Cardiac septum (tissue), 1 donor: ENCODE measurements at regions not wholly inside any gene's neighbourhood (a gene's known extent, or its start where the extent isn't known, plus 50 kb on each side); places are given as distances from the start of the nearest gene placed in this dataset.

Experiments used
- DNase-seq: peaks from one replicate; pipeline ENCODE4 v3.0.0-alpha.2; 2020; ENCODE audit warnings: low spot score
- intact Hi-C: fragments of 100-400 bp; cut with DNase I; formaldehyde crosslinking; loops from one replicate; pipeline ENCODE4 v1.14.0; 2022
- donor health status: DM: no; HTN: no; CAD: no.

DNA sequence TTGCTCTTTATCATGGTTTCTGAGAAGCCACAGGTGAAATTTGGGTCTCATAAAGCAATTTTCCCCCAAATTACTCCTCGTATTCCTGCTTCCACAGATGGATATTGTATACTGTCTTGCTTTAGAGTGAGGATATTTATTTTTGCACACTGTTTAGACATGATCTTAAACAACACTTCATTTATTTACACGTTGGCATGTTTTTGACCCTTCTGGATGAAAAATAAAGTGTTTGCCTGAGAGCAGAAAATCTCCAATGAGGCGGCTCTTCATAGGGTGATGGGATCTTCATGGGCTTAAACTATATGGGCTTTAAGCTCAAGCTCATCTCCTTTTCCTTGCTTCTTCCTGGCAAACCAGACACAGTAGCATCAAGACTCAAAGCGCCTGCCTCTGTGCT lies 148.4 kb downstream of the MACROH2A1 start:
- intact Hi-C loops: no loop called here
- no peak for DNase-seq

GRCh38 chr5:135249658-135250057 lies 149.4 kb downstream of the MACROH2A1 start:
- intact Hi-C loops: no loop called here
- DNase-seq: no peak

- intact Hi-C loops: no loop called here
Measured at GRCh38 chr5:135248801-135249231, 150.2 kb downstream of the MACROH2A1 start.

DNA sequence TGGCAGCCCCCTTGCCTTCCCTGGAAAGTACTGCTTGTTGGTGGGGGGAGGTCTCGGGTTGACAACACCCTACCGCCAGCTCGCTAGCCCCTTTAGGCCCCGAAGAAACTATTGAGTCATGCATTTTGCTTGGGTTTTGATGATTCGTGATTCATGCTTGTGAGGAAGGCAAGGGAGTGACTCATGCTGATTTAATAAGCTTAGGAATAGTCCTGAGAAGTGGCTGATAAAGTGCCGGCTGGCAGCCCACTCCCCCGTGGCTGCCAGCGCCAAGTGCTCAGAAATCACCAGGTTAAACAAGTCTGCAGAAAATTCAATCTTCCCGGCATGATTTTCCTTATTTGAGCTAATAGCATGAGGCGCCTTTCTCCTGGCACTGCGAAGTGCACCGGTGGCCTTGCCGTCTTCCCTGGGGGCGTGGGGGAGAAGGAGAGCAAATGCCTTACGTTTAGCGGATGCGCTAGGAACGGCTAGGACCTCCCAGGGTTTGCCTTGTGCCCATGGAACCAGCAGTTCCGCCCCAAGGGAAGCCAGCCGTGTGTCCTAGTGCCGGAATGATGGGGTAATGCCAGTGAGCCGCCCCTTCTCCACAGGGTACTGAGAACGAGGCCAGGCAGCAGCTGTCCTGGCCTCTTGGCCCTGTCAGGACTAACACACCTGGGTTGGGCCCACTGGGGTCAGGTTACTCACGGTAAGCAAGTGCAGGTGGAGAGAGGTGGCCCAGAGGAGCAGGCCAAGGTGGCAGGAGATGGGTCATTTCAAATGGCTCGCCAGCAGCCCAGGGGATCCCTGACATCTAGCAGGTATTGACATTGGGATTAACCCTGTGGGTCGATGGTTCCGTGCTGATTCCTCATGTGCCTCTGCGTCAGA lies 151.9 kb downstream of the MACROH2A1 start:
- intact Hi-C loops: no loop called here
- DNase-seq: no peak

More at GRCh38 chr5:135248801-135249231, 150.2 kb downstream of the MACROH2A1 start:
- DNase-seq: no peak

DNA sequence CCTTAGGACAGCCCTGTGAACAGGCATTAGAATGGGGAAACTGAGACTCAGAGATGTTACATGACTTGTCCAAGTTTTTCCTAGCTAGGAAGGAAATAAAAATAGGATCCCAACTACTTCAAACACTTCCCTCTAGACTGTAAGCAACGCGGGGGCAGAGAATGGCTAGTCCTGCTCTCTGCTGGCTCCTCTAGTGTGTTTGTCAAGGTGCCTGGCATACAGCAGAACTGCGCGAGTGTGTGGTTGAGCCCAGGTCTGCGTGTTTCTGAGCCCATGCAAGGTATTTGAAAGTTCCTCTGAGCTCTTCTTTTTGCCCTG lies 152.5 kb downstream of the MACROH2A1 start:
- intact Hi-C loops: no loop called here
- DNase-seq: no peak

DNA sequence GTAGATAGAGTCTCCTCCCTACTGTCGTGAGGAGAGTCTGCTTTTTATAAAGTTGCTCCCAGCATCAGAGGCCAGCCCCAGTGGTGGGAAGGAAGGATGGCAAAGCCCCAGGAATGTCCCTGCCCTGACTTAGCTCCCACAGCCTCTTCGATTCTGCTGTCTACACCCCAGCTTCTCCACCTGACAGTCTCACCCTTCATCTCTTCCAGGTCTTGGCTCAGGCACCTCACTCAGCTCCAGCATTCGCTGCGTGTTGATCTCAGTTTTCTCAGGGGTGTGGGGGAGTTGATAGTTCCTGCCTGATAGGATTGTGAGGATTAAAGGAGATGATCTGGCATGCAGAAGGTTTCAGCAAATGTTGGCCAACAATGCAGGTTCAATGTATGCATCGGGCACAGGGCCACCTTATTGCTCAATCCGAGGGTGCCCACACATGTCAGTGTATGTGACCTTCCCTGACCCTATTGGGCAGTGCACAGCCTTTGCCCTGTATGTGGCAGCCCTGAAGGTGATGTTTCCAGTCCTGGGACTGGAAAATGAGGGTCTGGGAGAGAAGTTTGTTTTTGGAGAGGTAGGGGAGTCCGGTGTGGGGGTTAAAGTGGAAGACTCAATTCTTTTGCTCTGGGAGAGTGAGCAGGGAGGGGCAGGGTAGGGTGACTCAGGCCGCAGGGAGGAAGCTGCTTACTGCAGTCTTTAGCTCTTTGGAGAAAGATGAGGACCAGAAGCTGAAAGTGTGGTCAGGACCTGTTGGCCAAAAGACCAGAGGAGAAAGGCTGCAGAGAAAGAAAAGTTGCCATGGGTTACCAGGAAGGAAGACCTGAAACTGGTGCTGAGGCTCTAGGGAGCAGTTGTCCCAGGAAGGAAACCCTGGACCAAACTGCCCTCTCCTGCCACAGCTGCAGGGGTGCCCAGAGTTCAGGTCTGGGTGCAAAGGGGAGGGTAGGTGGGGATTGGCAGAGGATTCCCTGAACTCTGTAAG lies 153.2 kb downstream of the MACROH2A1 start:
- intact Hi-C loops: no loop called here
- no peak for DNase-seq

GRCh38 chr5:135244620-135245021 lies 154.4 kb downstream of the MACROH2A1 start:
- intact Hi-C loops: no loop called here

GRCh38 chr5:135243556-135244285 lies 155.3 kb downstream of the MACROH2A1 start:
- intact Hi-C loops: no loop called here
- no peak for DNase-seq

More at GRCh38 chr5:135244620-135245021, 154.4 kb downstream of the MACROH2A1 start:
- no peak for DNase-seq

GRCh38 chr5:135242866-135243555 lies 156.0 kb downstream of the MACROH2A1 start:
- intact Hi-C loops: no loop called here

DNA sequence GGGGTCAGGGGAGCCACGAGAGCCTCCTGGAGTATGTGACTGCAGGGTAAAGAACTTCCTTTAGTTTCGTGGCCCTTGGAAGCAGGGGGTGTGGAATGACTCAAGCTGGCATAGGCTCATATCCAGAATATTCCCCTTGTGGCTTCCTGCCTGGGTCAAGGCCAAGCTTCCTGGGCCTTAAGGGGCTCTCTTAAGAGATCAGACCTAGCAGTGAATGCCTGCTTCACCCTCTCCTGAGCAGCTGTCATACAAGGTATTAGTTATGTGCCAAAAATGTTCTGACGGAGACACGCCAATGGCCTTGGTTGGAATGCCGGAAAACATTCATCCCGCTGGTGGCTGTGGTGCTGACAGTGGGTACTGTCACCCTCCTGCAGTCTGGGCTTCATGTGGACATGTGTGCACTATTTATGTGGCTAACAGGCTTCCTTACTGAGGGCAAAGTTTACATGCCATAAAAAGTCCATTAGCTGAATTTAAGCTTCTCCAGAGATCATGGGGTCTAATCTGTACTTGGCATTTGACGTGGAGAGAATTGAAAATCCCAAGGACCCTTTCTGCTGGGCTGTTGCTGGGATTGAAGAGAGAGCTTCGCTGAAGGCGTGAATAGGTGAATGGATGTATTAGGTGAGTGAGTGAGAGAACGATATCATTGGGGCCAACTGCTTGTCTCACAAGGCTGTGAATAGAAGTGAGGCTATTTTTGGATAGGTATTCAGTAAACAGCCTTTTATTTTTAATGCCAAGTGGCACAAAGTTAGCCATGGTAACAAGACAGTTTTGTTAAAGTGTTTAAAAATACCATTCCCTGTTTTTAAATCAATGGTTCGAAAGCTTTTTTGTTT lies 156.8 kb downstream of the MACROH2A1 start:
- intact Hi-C loops: no loop called here
- DNase-seq: no peak

More at GRCh38 chr5:135242866-135243555, 156.0 kb downstream of the MACROH2A1 start:
- DNase-seq: no peak

- intact Hi-C loops: no loop called here
Measured at GRCh38 chr5:135241536-135241935, 157.5 kb downstream of the MACROH2A1 start.

GRCh38 chr5:135240781-135241360 lies 158.2 kb downstream of the MACROH2A1 start:
- no peak for DNase-seq
- intact Hi-C loops: no loop called here

More at GRCh38 chr5:135241536-135241935, 157.5 kb downstream of the MACROH2A1 start:
- DNase-seq: no peak

GRCh38 chr5:135240283-135240633 lies 158.8 kb downstream of the MACROH2A1 start:
- DNase-seq: no peak
- intact Hi-C loops: no loop called here

DNA sequence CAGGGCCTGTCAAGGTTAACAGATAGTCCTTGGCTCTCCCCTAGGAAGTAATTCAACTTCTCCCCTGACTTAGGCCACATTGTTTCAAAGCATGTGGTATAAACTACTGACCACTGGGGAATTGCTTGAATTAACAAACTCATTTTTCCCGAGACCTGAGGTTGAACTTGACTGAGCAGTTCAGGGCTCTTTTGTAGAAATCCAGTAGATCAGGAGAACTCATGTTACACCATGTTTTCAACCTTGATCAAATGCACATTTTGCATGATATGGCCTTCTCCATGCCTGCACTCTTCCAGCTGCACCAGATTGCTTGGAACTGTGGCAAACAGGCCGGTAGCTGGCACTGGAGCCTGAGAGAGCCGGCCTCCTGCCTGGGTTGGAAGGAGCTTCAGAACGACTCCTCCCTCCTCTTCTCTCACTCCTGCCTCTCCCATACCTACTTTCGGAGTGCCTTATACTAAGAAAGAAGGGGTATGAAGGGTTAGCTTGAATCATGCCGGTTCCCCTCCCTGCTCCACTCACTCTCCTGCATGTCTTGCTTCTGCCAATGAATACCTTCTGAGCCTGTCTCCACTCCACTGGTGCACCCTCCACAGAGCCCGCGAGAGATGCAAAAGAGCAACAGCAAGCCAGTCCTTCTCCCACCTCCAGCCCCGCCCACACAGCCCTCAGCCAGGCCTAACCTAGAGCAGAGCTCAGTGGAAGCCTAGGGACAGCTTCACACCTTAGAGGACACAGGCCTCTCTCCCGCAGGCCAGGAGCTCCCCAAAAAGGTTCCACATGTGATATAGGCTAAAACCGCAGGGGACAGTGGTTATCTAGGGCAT lies 159.4 kb downstream of the MACROH2A1 start:
- DNase-seq: no peak
- intact Hi-C loops: no loop called here

DNA sequence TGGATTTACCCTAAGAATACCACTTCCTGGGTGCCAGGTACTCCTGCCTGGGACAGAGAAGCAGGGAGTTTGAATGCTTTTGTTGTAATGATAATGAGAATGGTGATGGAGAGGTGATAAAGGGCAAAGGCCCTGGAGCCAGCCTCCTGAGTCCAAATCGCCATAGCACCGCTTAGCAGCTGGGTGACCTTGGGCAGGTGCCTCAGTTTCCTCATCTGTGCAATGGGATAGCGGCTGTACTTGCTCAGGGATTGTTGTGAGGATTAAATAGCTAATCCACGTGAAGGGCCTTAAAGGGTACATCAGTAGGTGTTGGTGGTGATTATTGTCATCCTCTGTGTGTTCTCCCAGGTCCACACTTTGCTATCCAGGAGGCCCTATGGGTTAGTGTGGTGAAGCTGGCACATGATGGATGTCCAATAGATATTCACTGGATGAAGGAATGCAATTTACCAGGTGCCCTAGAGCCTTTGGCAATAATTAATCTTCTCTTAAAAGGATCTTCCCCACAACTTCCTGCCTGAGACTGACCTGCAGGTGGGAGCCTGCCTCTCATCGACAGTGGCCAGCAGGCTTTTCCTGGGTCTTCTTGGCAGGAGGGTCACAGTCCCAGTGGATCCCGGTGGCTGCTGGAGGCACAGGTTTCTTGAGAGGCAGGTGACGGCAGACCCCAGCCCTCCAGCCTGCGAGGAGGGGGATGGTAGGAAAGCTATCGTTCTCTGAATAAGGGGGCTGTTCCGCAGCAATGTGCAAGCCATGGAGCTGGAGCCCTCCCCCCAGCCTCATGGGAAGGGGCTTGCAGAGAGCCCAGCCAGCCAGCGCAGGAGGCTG lies 160.2 kb downstream of the MACROH2A1 start:
- intact Hi-C loops: no loop called here
- DNase-seq: no peak

DNA sequence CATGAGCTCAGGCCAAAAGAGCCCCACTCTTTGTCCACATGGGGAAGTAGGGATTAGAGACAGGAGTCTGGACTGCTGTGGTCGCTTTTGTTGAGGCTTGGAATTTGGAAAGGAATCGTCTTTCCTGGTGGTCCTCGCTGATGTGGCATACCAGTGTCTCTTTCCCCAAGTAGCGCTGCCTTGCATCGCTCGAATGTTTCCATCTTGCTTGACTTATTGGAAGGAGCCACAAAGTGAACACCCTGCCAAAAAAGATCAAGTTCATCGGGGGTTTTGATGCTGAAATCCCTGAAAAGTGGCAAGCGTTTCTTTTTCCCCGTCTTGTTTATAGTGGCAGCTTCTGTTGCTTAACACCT lies 161.3 kb downstream of the MACROH2A1 start:
- intact Hi-C loops: no loop called here
- DNase-seq: no peak
